ENCODE measurements at regions not wholly inside any gene's neighbourhood (a gene's known extent, or its start where the extent isn't known, plus 50 kb on each side); places are given as distances from the start of the nearest gene placed in this dataset.
A peak's percentile ranks its signal among the peaks of the same experiment; 100 is the strongest.

- peak overlapping the region; percentile 54 for H3K27ac ChIP-seq
- TF ChIP-seq CTCF (conservative IDR thresholded peaks at IDR 0.05), result no peak
Measured at GRCh38 chr2:219772697-219773096, 145.3 kb downstream of the SLC4A3 start.

GRCh38 chr2:219775506-219775905, 148.1 kb downstream of the SLC4A3 start:
- no peak overlapping the region for H3K27ac ChIP-seq
- no peak for TF ChIP-seq CTCF (conservative IDR thresholded peaks at IDR 0.05)

GRCh38 chr2:219777388-219777787, 150.0 kb downstream of the SLC4A3 start:
- no peak overlapping the region for H3K27ac ChIP-seq
- TF ChIP-seq CTCF (conservative IDR thresholded peaks at IDR 0.05), result no peak

GRCh38 chr2:219778189-219778588, 150.8 kb downstream of the SLC4A3 start:
- no peak for TF ChIP-seq CTCF (conservative IDR thresholded peaks at IDR 0.05)
- no peak overlapping the region for H3K27ac ChIP-seq

GRCh38 chr2:219782737-219783348, 155.4 kb downstream of the SLC4A3 start:
- peak overlapping the region; percentile 50; the same call in 1 of the 2 replicates for H3K27ac ChIP-seq
- no peak for TF ChIP-seq CTCF (conservative IDR thresholded peaks at IDR 0.05)

- H3K27ac ChIP-seq, result no peak overlapping the region
- no peak for TF ChIP-seq CTCF (conservative IDR thresholded peaks at IDR 0.05)
Measured at GRCh38 chr2:219783359-219783975, 156.0 kb downstream of the SLC4A3 start.

GRCh38 chr2:219784178-219784577, 156.7 kb downstream of the SLC4A3 start:
- no peak for TF ChIP-seq CTCF (conservative IDR thresholded peaks at IDR 0.05)
- H3K27ac ChIP-seq, result no peak overlapping the region

Data from VCaP (cell line).